SU-DHL-6 (cell line): ENCODE measurements at regions not wholly inside any gene's neighbourhood (a gene's known extent, or its start where the extent isn't known, plus 50 kb on each side); places are given as distances from the start of the nearest gene placed in this dataset.

Experiments
- H2AFZ ChIP-seq: fragments of 200-600 bp; sonication (generic); 2 replicates; pipeline ENCODE4 v1.6.1; 2014; ENCODE audit warnings: low read depth, mild to moderate bottlenecking, moderate library complexity, mixed read lengths, antibody characterized with exemption, low read length; ENCODE audit not compliant: severe bottlenecking
- H3F3A ChIP-seq: fragments of 200-600 bp; shearing (Covaris generic); 2 replicates; pipeline ENCODE4 v1.6.0; 2016; ENCODE audit warnings: antibody characterized with exemption, mild to moderate bottlenecking; ENCODE audit not compliant: insufficient read depth
- H3K27ac ChIP-seq: fragments of 200-600 bp; sonication (generic); 2 replicates; pipeline ENCODE4 v1.5.1; 2016; ENCODE audit warnings: low read depth, mild to moderate bottlenecking, low read length, moderate library complexity, mixed read lengths
- H3K27me3 ChIP-seq: fragments of 200-600 bp; sonication (generic), shearing (Covaris generic); 2 replicates; pipeline ENCODE4 v1.6.0; 2014; ENCODE audit warnings: mild to moderate bottlenecking, low read length
- H3K36me3 ChIP-seq: fragments of 200-600 bp; sonication (generic); 2 replicates; pipeline ENCODE4 v1.6.1; 2014; ENCODE audit warnings: mild to moderate bottlenecking, low read length, mixed read lengths
- H3K4me2 ChIP-seq: fragments of 300-600, 200-600 bp; shearing (Covaris generic), sonication (generic); 2 replicates; pipeline ENCODE4 v1.6.0; 2014; ENCODE audit warnings: low read length, low read depth, mild to moderate bottlenecking; ENCODE audit not compliant: poor library complexity, severe bottlenecking
- H3K4me3 ChIP-seq: fragments of 200-600 bp; sonication (generic); 2 replicates; pipeline ENCODE4 v1.5.1; 2014; ENCODE audit warnings: antibody characterized with exemption, low read length, mild to moderate bottlenecking, mixed read lengths; ENCODE audit not compliant: insufficient read depth, poor library complexity, severe bottlenecking
- H3K79me2 ChIP-seq: fragments of 200-600 bp; sonication (generic); 2 replicates; pipeline ENCODE4 v1.6.1; 2014; ENCODE audit warnings: mild to moderate bottlenecking, low read length, moderate library complexity; ENCODE audit not compliant: insufficient read depth
- H3K9ac ChIP-seq: fragments of 200-600 bp; sonication (generic); 2 replicates; pipeline ENCODE4 v1.7.0; 2014; ENCODE audit warnings: mild to moderate bottlenecking, low read length
- H3K9me2 ChIP-seq: fragments of 200-600 bp; sonication (generic); replicated peaks from 2 replicates; pipeline ENCODE4 v1.6.1; 2014; ENCODE audit warnings: low read length; ENCODE audit not compliant: insufficient read depth
- H3K9me3 ChIP-seq: fragments of 200-600 bp; sonication (generic); 2 replicates; pipeline ENCODE4 v1.6.1; 2014; ENCODE audit warnings: low read length, mixed read lengths; ENCODE audit not compliant: insufficient read depth
- H4K20me1 ChIP-seq: fragments of 200-600 bp; sonication (generic); 2 replicates; pipeline ENCODE4 v1.6.1; 2014; ENCODE audit warnings: low read depth, mild to moderate bottlenecking, antibody characterized with exemption, low read length, moderate library complexity, mixed read lengths
- EZH2phosphoT487 ChIP-seq: fragments of 200-600 bp; sonication (generic), shearing (Covaris generic); conservative IDR thresholded peaks from 2 replicates; pipeline ENCODE4 v1.6.1; 2018; ENCODE audit warnings: mild to moderate bottlenecking, antibody characterized with exemption, low read length, moderate library complexity, mixed read lengths
- TF ChIP-seq, protein P1 (sequence below): fragments of 200-600 bp; sonication (generic); IDR thresholded peaks from one replicate; pipeline ENCODE4 v1.5.1; 2017; ENCODE audit warnings: antibody characterized with exemption, mild to moderate bottlenecking, low read length, moderate library complexity; ENCODE audit not compliant: insufficient read depth, poor library complexity, severe bottlenecking

DNA sequence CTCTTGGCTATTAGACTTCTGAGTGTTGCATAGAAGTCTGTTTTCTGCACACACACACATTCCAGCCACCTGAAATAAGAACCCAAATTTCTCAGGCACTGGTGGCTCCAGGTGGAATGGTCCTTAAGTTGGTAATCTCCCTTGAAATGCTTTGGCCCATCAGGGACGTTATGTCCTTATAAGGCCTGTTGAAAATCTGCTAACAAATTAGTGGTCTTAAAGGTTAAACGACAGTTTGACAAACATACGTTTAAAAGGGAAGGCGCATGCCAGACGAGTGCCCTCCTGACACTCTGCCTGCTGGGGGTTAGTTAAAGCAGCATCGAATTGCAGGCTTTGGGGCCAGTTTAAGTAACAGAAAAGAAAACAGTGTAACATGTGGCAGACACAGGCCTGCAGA is 125.0 kb downstream of the TBX22 start:
- no peak overlapping the region for H2AFZ ChIP-seq

DNA sequence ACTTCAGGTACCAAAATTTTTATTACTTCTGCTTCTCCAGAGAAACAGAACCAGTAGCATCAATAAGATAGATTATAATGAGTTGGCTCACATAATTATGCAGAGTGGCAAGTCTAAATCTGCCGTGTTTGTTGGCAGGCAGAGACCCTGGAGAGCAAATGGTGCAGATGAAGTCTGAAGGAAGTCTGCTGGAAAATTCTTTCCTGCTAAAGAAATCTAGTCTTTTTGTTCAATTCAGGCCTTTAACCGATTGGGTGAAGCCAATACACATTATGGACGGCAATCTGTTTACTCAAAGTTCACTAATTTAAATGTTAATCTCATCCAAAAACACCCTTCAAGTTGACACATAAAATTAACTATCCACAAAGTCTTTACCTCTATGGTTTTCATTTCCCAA is 156.0 kb downstream of the TBX22 start:
- no peaks in the 10 kb centered on the region for H3K27me3 ChIP-seq
- TF ChIP-seq, protein P1, sequence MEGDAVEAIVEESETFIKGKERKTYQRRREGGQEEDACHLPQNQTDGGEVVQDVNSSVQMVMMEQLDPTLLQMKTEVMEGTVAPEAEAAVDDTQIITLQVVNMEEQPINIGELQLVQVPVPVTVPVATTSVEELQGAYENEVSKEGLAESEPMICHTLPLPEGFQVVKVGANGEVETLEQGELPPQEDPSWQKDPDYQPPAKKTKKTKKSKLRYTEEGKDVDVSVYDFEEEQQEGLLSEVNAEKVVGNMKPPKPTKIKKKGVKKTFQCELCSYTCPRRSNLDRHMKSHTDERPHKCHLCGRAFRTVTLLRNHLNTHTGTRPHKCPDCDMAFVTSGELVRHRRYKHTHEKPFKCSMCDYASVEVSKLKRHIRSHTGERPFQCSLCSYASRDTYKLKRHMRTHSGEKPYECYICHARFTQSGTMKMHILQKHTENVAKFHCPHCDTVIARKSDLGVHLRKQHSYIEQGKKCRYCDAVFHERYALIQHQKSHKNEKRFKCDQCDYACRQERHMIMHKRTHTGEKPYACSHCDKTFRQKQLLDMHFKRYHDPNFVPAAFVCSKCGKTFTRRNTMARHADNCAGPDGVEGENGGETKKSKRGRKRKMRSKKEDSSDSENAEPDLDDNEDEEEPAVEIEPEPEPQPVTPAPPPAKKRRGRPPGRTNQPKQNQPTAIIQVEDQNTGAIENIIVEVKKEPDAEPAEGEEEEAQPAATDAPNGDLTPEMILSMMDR = no peak
- no peak for TF ChIP-seq EZH2phosphoT487
- H2AFZ ChIP-seq = no peak overlapping the region
- no peak overlapping the region for H3K4me3 ChIP-seq
- H3K9ac ChIP-seq = no peak overlapping the region
- no peaks in the 10 kb centered on the region for H3F3A ChIP-seq
- H4K20me1 ChIP-seq = no peaks in the 10 kb centered on the region
- H3K9me3 ChIP-seq = no peaks in the 10 kb centered on the region
- H3K9me2 ChIP-seq = no peaks in the 10 kb centered on the region
- H3K36me3 ChIP-seq = no peaks in the 10 kb centered on the region
- H3K27ac ChIP-seq = no peak overlapping the region
- H3K4me2 ChIP-seq = no peak overlapping the region
- H3K79me2 ChIP-seq = no peaks in the 10 kb centered on the region

More for the DNA sequence above, 125.0 kb downstream of the TBX22 start:
- Histone ChIP-seq H3K27ac (no peak overlapping the region), H3K4me3 (no peak overlapping the region), H3K27me3 (no peaks in the 10 kb centered on the region), H3K9me2 (no peaks in the 10 kb centered on the region), H3F3A (no peaks in the 10 kb centered on the region), H4K20me1 (no peaks in the 10 kb centered on the region), H3K4me2 (no peak overlapping the region), H3K9me3 (no peaks in the 10 kb centered on the region), H3K9ac (no peak overlapping the region), H3K79me2 (no peaks in the 10 kb centered on the region), H3K36me3 (no peaks in the 10 kb centered on the region)
- TF ChIP-seq EZH2phosphoT487 = no peak
- TF ChIP-seq, protein P1 = no peak

DNA sequence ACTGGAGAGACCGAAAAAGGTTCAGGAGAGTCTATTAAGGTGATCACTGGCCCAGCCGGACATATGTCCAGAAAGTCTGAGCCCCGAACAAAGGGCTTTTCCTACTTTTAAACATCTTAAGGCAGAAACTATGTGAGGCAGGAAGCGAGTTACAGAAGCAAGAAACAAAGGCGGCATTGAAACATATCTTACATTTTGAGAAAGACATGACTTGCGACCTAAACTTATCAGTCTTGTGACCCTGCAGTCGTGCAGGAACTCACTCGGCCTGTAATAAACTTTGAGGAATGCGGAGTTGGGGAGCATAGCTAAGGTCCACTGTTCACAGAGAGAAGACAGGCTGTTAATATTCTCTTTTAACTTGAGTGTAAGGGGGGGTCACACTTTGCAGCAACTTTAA is 158.7 kb downstream of the TBX22 start:
- Histone ChIP-seq H3K27ac (no peak overlapping the region), H3K27me3 (no peaks in the 10 kb centered on the region), H3K4me3 (no peak overlapping the region), H3K36me3 (no peaks in the 10 kb centered on the region), H2AFZ (no peak overlapping the region), H3K9me3 (no peaks in the 10 kb centered on the region), H3K9ac (no peak overlapping the region), H3K4me2 (no peak overlapping the region), H3F3A (no peaks in the 10 kb centered on the region), H3K79me2 (no peaks in the 10 kb centered on the region), H4K20me1 (no peaks in the 10 kb centered on the region), H3K9me2 (no peaks in the 10 kb centered on the region)
- no peak for TF ChIP-seq EZH2phosphoT487
- TF ChIP-seq, protein P1 = no peak
